ENCODE measurements at regions not wholly inside any gene's neighbourhood (a gene's known extent, or its start where the extent isn't known, plus 50 kb on each side); places are given as distances from the start of the nearest gene placed in this dataset.

DNA sequence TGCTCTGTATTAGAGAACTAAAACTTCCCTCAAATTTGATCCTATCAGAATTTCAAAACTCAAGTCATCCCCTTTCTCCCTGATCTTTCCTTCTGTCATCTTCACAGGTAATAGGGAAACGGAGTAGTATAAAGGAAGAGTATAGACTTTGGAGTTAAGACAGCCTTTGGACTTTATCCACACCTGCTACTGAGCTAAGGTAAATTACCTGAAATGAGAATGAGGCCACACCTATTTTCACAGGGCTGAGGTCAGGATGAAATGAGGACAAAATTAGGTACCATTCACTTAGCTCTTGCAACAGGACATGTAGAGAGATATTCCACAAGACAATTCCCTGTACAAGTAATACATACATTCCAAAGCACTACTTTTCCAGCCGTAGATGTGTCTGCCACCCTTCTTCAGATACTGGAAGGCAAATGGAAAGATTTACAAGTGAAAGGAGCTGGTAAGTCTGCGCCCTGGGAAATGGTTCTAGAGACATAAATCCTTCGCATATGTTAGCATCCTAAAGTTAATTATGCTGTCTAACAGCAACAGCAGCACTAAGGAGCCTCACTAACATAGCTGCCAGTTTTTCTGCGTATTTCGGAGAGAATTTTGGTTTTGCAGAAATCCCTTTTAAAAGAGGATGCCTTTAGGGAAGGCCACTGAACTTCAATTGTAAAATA, 461.8 kb downstream of the SHQ1 start:
- Histone ChIP-seq H4K91ac (ENCODE audit: insufficient read length, low read depth, low read length) (no peak overlapping the region), H4K8ac (replicated peaks; ENCODE audit: insufficient read length, low read depth, low read length) (no peak overlapping the region), H2BK5ac (ENCODE audit: insufficient read length, low read length) (no peak overlapping the region), H2AFZ (ENCODE audit: low read length) (no peak overlapping the region), H3K4me2 (ENCODE audit: insufficient read depth, insufficient read length, low read length) (peak overlapping the region; percentile 23), H3K27ac (ENCODE audit: insufficient read length, low read depth, low read length) (no peak overlapping the region), H3K56ac (ENCODE audit: insufficient read length, low read depth, low read length) (no peak overlapping the region), H3K4ac (ENCODE audit: low read depth, low read length) (no peak overlapping the region), H3K9me3 (ENCODE audit: control insufficient read depth, low read depth, low read length) (no peaks in the 10 kb centered on the region), H3K14ac (ENCODE audit: insufficient read depth, low read length) (no peak overlapping the region), H3T11ph (ENCODE audit: low read length) (no peak overlapping the region), H2BK20ac (ENCODE audit: low read depth, low read length, poor library complexity, severe bottlenecking) (no peak overlapping the region), H3K79me1 (ENCODE audit: insufficient read depth, low read depth, low read length, poor library complexity, severe bottlenecking) (peaks cover 7% of the 10 kb centered on the region), H2BK12ac (ENCODE audit: insufficient read length, low read depth, low read length) (no peak overlapping the region), H2BK15ac (ENCODE audit: low read depth, low read length) (no peak overlapping the region), H2BK120ac (ENCODE audit: low read depth, low read length, poor library complexity, severe bottlenecking) (no peak overlapping the region), H3K27me3 (ENCODE audit: insufficient read depth, low read length) (no peaks in the 10 kb centered on the region), H3K23ac (ENCODE audit: insufficient read length, low read depth, low read length) (no peak overlapping the region), H2AK5ac (ENCODE audit: insufficient read length, low read length) (no peak overlapping the region), H3K18ac (ENCODE audit: insufficient read length, low read depth, low read length) (no peak overlapping the region), H3K79me2 (ENCODE audit: insufficient read depth, low read length) (peaks cover 56% of the 10 kb centered on the region; the same call in 1 of the 2 replicates), H4K20me1 (ENCODE audit: control insufficient read depth, insufficient read depth, insufficient read length) (no peaks in the 10 kb centered on the region), H3K9ac (ENCODE audit: extremely low read depth, insufficient read length, low read length) (no peak overlapping the region), H4K5ac (ENCODE audit: insufficient read length, low read depth, low read length) (no peak overlapping the region), H3K4me1 (ENCODE audit: insufficient read depth, low read length) (peaks cover 47% of the 10 kb centered on the region; the same call in 1 of the 2 replicates), H3K23me2 (ENCODE audit: insufficient read length, low read depth, low read length, poor library complexity, severe bottlenecking) (no peaks in the 10 kb centered on the region)
- Mint-ChIP-seq H3K4me3 (peak overlapping the region in 1 of 2 experiments; percentile 10; a peak in 1 of 5 replicates), H3K36me3 (ENCODE audit: insufficient read depth in 1 of 3, low read depth in 3 of 3) (no peaks in the 10 kb centered on the region), H3K27me3 (ENCODE audit: low read depth) (no peaks in the 10 kb centered on the region), H3K27ac (peak overlapping the region in 1 of 3 experiments; percentile 9; a peak in 1 of 7 replicates), H3K9me3 (no peaks in the 10 kb centered on the region), H3K4me1 (peaks cover 72 to 75% of the 10 kb centered on the region in 2 experiments)
- DNase-seq = no peak
- TF ChIP-seq, protein P1, sequence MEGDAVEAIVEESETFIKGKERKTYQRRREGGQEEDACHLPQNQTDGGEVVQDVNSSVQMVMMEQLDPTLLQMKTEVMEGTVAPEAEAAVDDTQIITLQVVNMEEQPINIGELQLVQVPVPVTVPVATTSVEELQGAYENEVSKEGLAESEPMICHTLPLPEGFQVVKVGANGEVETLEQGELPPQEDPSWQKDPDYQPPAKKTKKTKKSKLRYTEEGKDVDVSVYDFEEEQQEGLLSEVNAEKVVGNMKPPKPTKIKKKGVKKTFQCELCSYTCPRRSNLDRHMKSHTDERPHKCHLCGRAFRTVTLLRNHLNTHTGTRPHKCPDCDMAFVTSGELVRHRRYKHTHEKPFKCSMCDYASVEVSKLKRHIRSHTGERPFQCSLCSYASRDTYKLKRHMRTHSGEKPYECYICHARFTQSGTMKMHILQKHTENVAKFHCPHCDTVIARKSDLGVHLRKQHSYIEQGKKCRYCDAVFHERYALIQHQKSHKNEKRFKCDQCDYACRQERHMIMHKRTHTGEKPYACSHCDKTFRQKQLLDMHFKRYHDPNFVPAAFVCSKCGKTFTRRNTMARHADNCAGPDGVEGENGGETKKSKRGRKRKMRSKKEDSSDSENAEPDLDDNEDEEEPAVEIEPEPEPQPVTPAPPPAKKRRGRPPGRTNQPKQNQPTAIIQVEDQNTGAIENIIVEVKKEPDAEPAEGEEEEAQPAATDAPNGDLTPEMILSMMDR (conservative IDR thresholded peaks at IDR 0.05) = no peak
- no CpG with 5 or more reads among the region's 6 CpGs for WGBS (ENCODE audit: extremely low coverage, insufficient read length, low lambda C conversion rate)

Data from H9 (cell line).